MM.1S (cell line): ENCODE measurements at regions not wholly inside any gene's neighbourhood (a gene's known extent, or its start where the extent isn't known, plus 50 kb on each side); places are given as distances from the start of the nearest gene placed in this dataset.

ENCODE experiments used
- DNase-seq: peaks from one replicate; pipeline ENCODE4 v3.0.0-alpha.2; 2015
- H2AFZ ChIP-seq: fragments of 300-600 bp; sonication (generic); 2 replicates; pipeline ENCODE4 v1.6.0; 2016; ENCODE audit warnings: antibody characterized with exemption, low read length
- H3F3A ChIP-seq: fragments of 300-600 bp; sonication (generic); 2 replicates; pipeline ENCODE4 v1.6.1; 2016; ENCODE audit warnings: mild to moderate bottlenecking, antibody characterized with exemption, low read length, moderate library complexity, mixed read lengths; ENCODE audit not compliant: insufficient read depth
- H3K27ac ChIP-seq: fragments of 300-600 bp; sonication (generic); 2 replicates; pipeline ENCODE4 v1.5.1; 2016; ENCODE audit warnings: mild to moderate bottlenecking, low read length
- H3K27me3 ChIP-seq: fragments of 300-600 bp; sonication (generic); replicated peaks from 2 replicates; pipeline ENCODE4 v1.6.0; 2016; ENCODE audit warnings: low read length; ENCODE audit not compliant: insufficient read depth
- H3K36me3 ChIP-seq: fragments of 300-600 bp; sonication (generic); replicated peaks from 2 replicates; pipeline ENCODE4 v1.6.1; 2016; ENCODE audit warnings: mild to moderate bottlenecking, low read length, mixed read lengths; ENCODE audit not compliant: insufficient read depth
- H3K4me1 ChIP-seq: fragments of 300-600 bp; sonication (generic); 2 replicates; pipeline ENCODE4 v1.6.1; 2016; ENCODE audit warnings: low read length, mixed read lengths
- H3K4me2 ChIP-seq: fragments of 300-600 bp; sonication (generic); 2 replicates; pipeline ENCODE4 v1.6.0; 2016; ENCODE audit warnings: low read depth, low read length
- H3K4me3 ChIP-seq: fragments of 300-600 bp; sonication (generic); 2 replicates; pipeline ENCODE4 v1.5.1; 2016; ENCODE audit warnings: low read length, mixed read lengths
- H3K79me2 ChIP-seq: fragments of 300-600 bp; sonication (generic); 2 replicates; pipeline ENCODE4 v1.6.1; 2016; ENCODE audit warnings: mixed run types, low read length, mixed read lengths
- H3K9ac ChIP-seq: fragments of 300-600 bp; sonication (generic); 2 replicates; pipeline ENCODE4 v1.6.1; 2016; ENCODE audit warnings: low read length, mixed read lengths
- H3K9me2 ChIP-seq: fragments of 300-600 bp; sonication (generic); replicated peaks from 2 replicates; pipeline ENCODE4 v1.6.1; 2016; ENCODE audit warnings: mild to moderate bottlenecking, low read length, mixed read lengths; ENCODE audit not compliant: insufficient read depth
- H3K9me3 ChIP-seq: fragments of 300-600 bp; sonication (generic); replicated peaks from 2 replicates; pipeline ENCODE4 v1.6.1; 2016; ENCODE audit warnings: mild to moderate bottlenecking, low read length, mixed read lengths; ENCODE audit not compliant: insufficient read depth
- H4K20me1 ChIP-seq: fragments of 300-600 bp; sonication (generic); 2 replicates; pipeline ENCODE4 v1.6.1; 2016; ENCODE audit warnings: mild to moderate bottlenecking, low read length, moderate library complexity, mixed read lengths; ENCODE audit not compliant: insufficient read depth
- EZH2 ChIP-seq: fragments of 300-600 bp; sonication (generic); optimal IDR thresholded peaks from 2 replicates; pipeline ENCODE3; 2017; ENCODE audit warnings: low read depth, mild to moderate bottlenecking, antibody characterized with exemption, low read length, mixed read lengths
- EZH2phosphoT487 ChIP-seq: fragments of 300-600 bp; sonication (generic); IDR thresholded peaks from 2 replicates; pipeline ENCODE4 v1.6.1; 2018; ENCODE audit warnings: antibody characterized with exemption, low read length
- TF ChIP-seq, protein P1 (sequence below): fragments of 300-600 bp; sonication (generic); IDR thresholded peaks from 2 replicates; pipeline ENCODE4 v1.5.1; 2016; ENCODE audit warnings: antibody characterized with exemption, low read length, mixed read lengths

DNA sequence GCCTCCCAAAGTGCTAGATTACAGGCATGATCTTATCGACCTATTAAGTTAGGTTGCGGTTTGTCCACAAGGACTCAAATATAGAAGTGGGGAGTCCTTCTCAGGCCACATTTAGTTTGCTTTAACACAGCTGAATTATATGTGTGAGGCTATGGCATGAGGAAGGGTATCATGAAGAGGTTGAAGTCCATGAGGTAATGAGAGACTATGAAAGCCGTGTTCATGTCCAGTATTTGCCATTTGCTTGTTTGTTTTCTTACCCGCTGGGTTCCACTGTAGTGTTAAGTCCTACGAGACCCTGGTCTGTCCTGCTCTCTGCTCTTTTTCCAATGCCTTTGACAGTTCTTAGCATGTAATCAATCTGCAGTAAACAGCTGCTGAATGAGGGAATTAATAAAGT lies 1072.4 kb upstream of the EEF2KMT start:
- H3K36me3 ChIP-seq = no peaks in the 10 kb centered on the region
- H3K27ac ChIP-seq = no peak overlapping the region
- H2AFZ ChIP-seq = no peak overlapping the region
- H3K4me3 ChIP-seq = no peak overlapping the region
- no peak overlapping the region for H3K9ac ChIP-seq
- no peaks in the 10 kb centered on the region for H3K9me3 ChIP-seq
- H3F3A ChIP-seq = no peaks in the 10 kb centered on the region
- H3K9me2 ChIP-seq = no peaks in the 10 kb centered on the region
- no peak overlapping the region for H3K4me2 ChIP-seq
- no peaks in the 10 kb centered on the region for H4K20me1 ChIP-seq
- TF ChIP-seq EZH2phosphoT487 (no peak), EZH2 (no peak)
- TF ChIP-seq, protein P1, sequence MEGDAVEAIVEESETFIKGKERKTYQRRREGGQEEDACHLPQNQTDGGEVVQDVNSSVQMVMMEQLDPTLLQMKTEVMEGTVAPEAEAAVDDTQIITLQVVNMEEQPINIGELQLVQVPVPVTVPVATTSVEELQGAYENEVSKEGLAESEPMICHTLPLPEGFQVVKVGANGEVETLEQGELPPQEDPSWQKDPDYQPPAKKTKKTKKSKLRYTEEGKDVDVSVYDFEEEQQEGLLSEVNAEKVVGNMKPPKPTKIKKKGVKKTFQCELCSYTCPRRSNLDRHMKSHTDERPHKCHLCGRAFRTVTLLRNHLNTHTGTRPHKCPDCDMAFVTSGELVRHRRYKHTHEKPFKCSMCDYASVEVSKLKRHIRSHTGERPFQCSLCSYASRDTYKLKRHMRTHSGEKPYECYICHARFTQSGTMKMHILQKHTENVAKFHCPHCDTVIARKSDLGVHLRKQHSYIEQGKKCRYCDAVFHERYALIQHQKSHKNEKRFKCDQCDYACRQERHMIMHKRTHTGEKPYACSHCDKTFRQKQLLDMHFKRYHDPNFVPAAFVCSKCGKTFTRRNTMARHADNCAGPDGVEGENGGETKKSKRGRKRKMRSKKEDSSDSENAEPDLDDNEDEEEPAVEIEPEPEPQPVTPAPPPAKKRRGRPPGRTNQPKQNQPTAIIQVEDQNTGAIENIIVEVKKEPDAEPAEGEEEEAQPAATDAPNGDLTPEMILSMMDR = no peak
- DNase-seq = no peak
- no peaks in the 10 kb centered on the region for H3K27me3 ChIP-seq
- H3K4me1 ChIP-seq = no peaks in the 10 kb centered on the region
- H3K79me2 ChIP-seq = no peaks in the 10 kb centered on the region

DNA sequence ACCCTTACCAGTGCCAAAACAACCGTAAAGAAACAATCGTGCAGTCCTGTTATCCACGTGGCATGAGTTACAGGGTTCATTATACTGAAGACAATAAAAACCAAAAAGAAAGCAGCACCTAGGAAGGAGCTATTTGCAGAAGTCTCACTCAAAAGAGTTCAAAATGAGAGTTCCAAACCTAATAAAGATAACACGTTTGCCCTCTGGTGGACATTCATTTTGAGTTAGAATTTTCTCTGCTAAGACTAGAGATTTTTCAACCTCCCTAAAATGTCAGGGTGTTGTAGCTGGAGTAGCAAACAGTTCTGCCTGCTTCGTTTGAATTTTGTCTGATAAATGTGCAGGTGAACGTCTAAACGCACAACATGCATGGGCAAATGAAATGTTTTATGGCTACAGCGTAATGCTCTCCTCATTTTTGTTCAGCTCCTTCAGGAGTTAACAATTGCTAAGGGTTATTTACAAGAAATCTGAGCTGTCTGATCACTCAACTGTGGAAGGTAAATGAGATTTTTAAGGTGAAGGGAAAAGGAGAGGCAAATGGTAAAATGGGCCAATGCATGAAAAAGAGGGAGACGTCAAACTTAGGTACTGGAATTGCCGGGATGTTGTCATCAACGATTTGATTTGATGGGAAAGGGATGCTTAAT lies 1067.9 kb upstream of the EEF2KMT start:
- H4K20me1 ChIP-seq = no peaks in the 10 kb centered on the region
- no peaks in the 10 kb centered on the region for H3K9me3 ChIP-seq
- H3K36me3 ChIP-seq = no peaks in the 10 kb centered on the region
- no peaks in the 10 kb centered on the region for H3K79me2 ChIP-seq
- no peaks in the 10 kb centered on the region for H3K4me1 ChIP-seq
- H3K27me3 ChIP-seq = no peaks in the 10 kb centered on the region
- TF ChIP-seq, protein P1 = 0 out of 2 replicates have a peak, but pooled peaks have one; percentile 12
- no peak for TF ChIP-seq EZH2
- H3K27ac ChIP-seq = no peak overlapping the region
- no peaks in the 10 kb centered on the region for H3F3A ChIP-seq
- DNase-seq = peak; percentile 41
- no peak overlapping the region for H3K4me2 ChIP-seq
- H3K9ac ChIP-seq = no peak overlapping the region
- H3K4me3 ChIP-seq = no peak overlapping the region
- no peaks in the 10 kb centered on the region for H3K9me2 ChIP-seq
- H2AFZ ChIP-seq = no peak overlapping the region

DNA sequence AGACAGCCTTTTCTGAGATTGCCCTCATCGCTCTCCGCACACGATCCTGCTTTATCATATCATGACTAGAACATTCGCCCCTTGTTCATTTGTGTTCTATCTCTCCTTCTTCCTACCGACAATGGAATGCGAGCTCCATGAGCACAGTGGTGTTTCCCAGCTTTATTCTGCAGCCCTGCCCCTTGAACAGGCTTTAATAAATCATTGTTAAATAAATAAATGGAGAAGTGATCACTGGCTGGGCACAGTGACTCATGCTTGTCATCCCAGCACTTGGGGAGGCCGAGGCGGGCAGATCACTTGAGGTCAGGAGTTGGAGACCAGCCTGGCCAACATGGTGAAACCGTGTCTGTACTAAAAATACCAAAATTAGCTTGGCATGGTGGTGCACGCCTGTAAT lies 1063.3 kb upstream of the EEF2KMT start:
- Histone ChIP-seq H3F3A (no peaks in the 10 kb centered on the region), H3K27me3 (no peaks in the 10 kb centered on the region), H3K79me2 (no peaks in the 10 kb centered on the region), H3K9me2 (no peaks in the 10 kb centered on the region), H3K9ac (no peak overlapping the region), H3K4me2 (no peak overlapping the region), H3K36me3 (no peaks in the 10 kb centered on the region), H3K27ac (no peak overlapping the region), H3K4me3 (no peak overlapping the region), H4K20me1 (no peaks in the 10 kb centered on the region), H2AFZ (no peak overlapping the region), H3K4me1 (no peaks in the 10 kb centered on the region), H3K9me3 (no peaks in the 10 kb centered on the region)
- TF ChIP-seq EZH2phosphoT487 (no peak), EZH2 (no peak)
- TF ChIP-seq, protein P1 = no peak
- DNase-seq = no peak
